NCI-H2171 (cell line): ENCODE measurements at regions not wholly inside any gene's neighbourhood (a gene's known extent, or its start where the extent isn't known, plus 50 kb on each side); places are given as distances from the start of the nearest gene placed in this dataset.
"Not testable (repeated sequence)": the region's sequence is repeated elsewhere in the genome, so short reads cannot be mapped to it uniquely, and the experiment has no call there.

ENCODE experiments used
- DNase-seq: peaks from one replicate; lab custom pipeline; 2025; lab: John Stamatoyannopoulos, UW

GRCh38 chr2:64251497-64252250, 107.5 kb upstream of the PELI1 start:
- no peak for DNase-seq

GRCh38 chr2:64252251-64252978, 108.2 kb upstream of the PELI1 start:
- DNase-seq: not testable (repeated sequence)

GRCh38 chr2:64253421-64253820, 109.2 kb upstream of the PELI1 start:
- not testable (repeated sequence) for DNase-seq

GRCh38 chr2:64258566-64258965, 114.3 kb upstream of the PELI1 start:
- DNase-seq: no peak

GRCh38 chr2:64259312-64259711, 115.1 kb upstream of the PELI1 start:
- DNase-seq: peak; percentile 38

GRCh38 chr2:64260093-64260803, 116.0 kb upstream of the PELI1 start:
- DNase-seq: no peak

GRCh38 chr2:64260817-64261216, 116.6 kb upstream of the PELI1 start:
- DNase-seq: no peak

GRCh38 chr2:64262071-64262470, 117.9 kb upstream of the PELI1 start:
- DNase-seq: no peak

- DNase-seq: no peak
These were observed 118.6 kb upstream of the PELI1 start for GRCh38 chr2:64262816-64263215.

- no peak for DNase-seq
These were observed 119.1 kb upstream of the PELI1 start for GRCh38 chr2:64263315-64263714.

- no peak for DNase-seq
These were observed 123.5 kb upstream of the PELI1 start for GRCh38 chr2:64267699-64268098.

GRCh38 chr2:64268330-64269048, 124.3 kb upstream of the PELI1 start:
- no peak for DNase-seq

GRCh38 chr2:64273524-64274398, 129.5 kb upstream of the PELI1 start:
- no peak for DNase-seq

- DNase-seq: no peak
These were observed 130.4 kb upstream of the PELI1 start for GRCh38 chr2:64274399-64275173.

GRCh38 chr2:64275174-64275466, 130.9 kb upstream of the PELI1 start:
- no peak for DNase-seq

- no peak for DNase-seq
These were observed 132.3 kb upstream of the PELI1 start for GRCh38 chr2:64276417-64277095.

- DNase-seq: no peak
These were observed 133.1 kb upstream of the PELI1 start for GRCh38 chr2:64277101-64277849.

- not testable (repeated sequence) for DNase-seq
These were observed 136.6 kb upstream of the PELI1 start for GRCh38 chr2:64280812-64281211.

GRCh38 chr2:64283006-64283570, 138.9 kb upstream of the PELI1 start:
- DNase-seq: no peak
